PFSK-1 (cell line): ENCODE measurements at regions not wholly inside any gene's neighbourhood (a gene's known extent, or its start where the extent isn't known, plus 50 kb on each side); places are given as distances from the start of the nearest gene placed in this dataset.

Experiments
- FOXP2 ChIP-seq: optimal IDR thresholded peaks from 2 replicates; pipeline ENCODE3; 2011; ENCODE audit warnings: borderline replicate concordance, control low read depth, inconsistent platforms; ENCODE audit not compliant: insufficient read depth; ENCODE audit errors: extremely low read length, extremely low read depth
- POLR2AphosphoS5 ChIP-seq: IDR thresholded peaks from 2 replicates; pipeline ENCODE4 v1.6.1; 2012; ENCODE audit warnings: low read depth, mild to moderate bottlenecking, control low read depth, low read length, moderate library complexity
- REST ChIP-seq, 2 experiments: IDR thresholded peaks; 2 replicates each; pipeline versions ENCODE4 v1.6.1 to v1.8.0; 2011 to 2012; ENCODE audit warnings: low read depth in 2 of 2, low read length in 2 of 2, control low read depth in 1 of 2, inconsistent platforms in 1 of 2, mild to moderate bottlenecking in 1 of 2, moderate library complexity in 1 of 2; ENCODE audit not compliant: insufficient read depth in 1 of 2
- SIN3A ChIP-seq: IDR thresholded peaks from 2 replicates; pipeline ENCODE4 v1.6.1; 2012; ENCODE audit warnings: mild to moderate bottlenecking, low read length, moderate library complexity, borderline replicate concordance; ENCODE audit not compliant: insufficient read depth
- TAF1 ChIP-seq: IDR thresholded peaks from 2 replicates; pipeline ENCODE4 v1.6.1; 2012; ENCODE audit warnings: low read length, control low read depth, borderline replicate concordance; ENCODE audit not compliant: insufficient read depth

- no peak for TF ChIP-seq REST (IDR thresholded peaks at IDR 0.05; ENCODE audit: insufficient read depth in 1 of 2, low read depth in 2 of 2, low read length in 2 of 2)
- no peak for TF ChIP-seq POLR2AphosphoS5
- no peak for TF ChIP-seq TAF1
- TF ChIP-seq SIN3A: no peak
- TF ChIP-seq FOXP2: no peak
Measured at GRCh38 chr13:50345804-50346203, 330.6 kb downstream of the KCNRG start.
